ENCODE measurements at regions not wholly inside any gene's neighbourhood (a gene's known extent, or its start where the extent isn't known, plus 50 kb on each side); places are given as distances from the start of the nearest gene placed in this dataset.
"Not testable (repeated sequence)": the region's sequence is repeated elsewhere in the genome, so short reads cannot be mapped to it uniquely, and the experiment has no call there.

DNA sequence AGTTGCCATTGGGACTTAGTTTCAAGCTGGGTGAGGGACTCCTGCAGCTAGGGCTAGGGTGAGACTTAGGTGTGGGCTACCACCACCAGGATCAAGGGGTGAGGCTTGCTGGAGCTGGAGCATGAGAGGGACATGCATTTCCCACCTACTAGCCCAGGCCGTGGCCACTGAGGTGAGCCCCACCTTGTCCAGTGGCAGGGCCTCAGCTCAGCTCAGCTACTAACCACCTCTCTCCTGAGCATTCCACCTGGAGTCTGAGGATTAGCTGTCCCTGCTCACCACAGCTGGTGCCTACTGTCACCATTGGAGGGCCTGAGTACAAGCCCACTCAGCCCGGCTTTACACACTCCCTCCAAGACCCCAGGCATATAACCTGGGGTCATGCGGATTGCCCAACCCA is 62.6 kb upstream of the MAGEH1 start:
- no peak overlapping the region for H3K4me2 ChIP-seq (ENCODE audit: insufficient read depth, low read length)
- POLR2A ChIA-PET = no interaction called here
- H4K20me1 ChIP-seq (replicated peaks; ENCODE audit: control insufficient read depth, extremely low read depth, insufficient read depth, low read length) = no peaks in the 10 kb centered on the region
- H3K9me3 ChIP-seq (replicated peaks; ENCODE audit: control insufficient read depth, insufficient read depth, low read length) = no peaks in the 10 kb centered on the region
- FAIRE-seq = no peak
- intact Hi-C loops (cut with micrococcal nuclease) = no loop called here
- H3K36me3 ChIP-seq (ENCODE audit: control insufficient read depth in 2 of 2, extremely low read depth in 1 of 2, insufficient read depth in 2 of 2, low read length in 2 of 2) = no peaks in the 10 kb centered on the region
- H3K4me1 ChIP-seq (ENCODE audit: control insufficient read depth, extremely low read depth, insufficient read depth, low read length) = no peaks in the 10 kb centered on the region
- no peak overlapping the region for H3K9ac ChIP-seq (replicated peaks; ENCODE audit: extremely low read depth, insufficient read depth, low read length)
- dilution Hi-C loops (cut with MboI; ENCODE audit: extremely low pct_ligation_motif_present, low sequenced_read_pairs) = no loop called here
- H3K79me2 ChIP-seq (ENCODE audit: control insufficient read depth, insufficient read depth, low read length) = no peaks in the 10 kb centered on the region
- no TSS peak for BruUV-seq (replicated peaks)
- DNase-seq (ENCODE audit: low read depth, low spot score) = no peak
- TF ChIP-seq POLR2AphosphoS5 (IDR thresholded peaks at IDR 0.05; ENCODE audit: insufficient read depth, low read depth, low read length) (no peak), MYC (IDR thresholded peaks at IDR 0.05; ENCODE audit: low read depth, low read length) (no peak), JUN (IDR thresholded peaks at IDR 0.05; ENCODE audit: borderline replicate concordance, insufficient read depth, insufficient read length, low read depth) (no peak), EZH2 (IDR thresholded peaks at IDR 0.05; ENCODE audit: borderline replicate concordance, low read depth, low read length, severe bottlenecking) (no peak), GATA2 (IDR thresholded peaks at IDR 0.05; ENCODE audit: insufficient read depth, insufficient read length, low read depth, low read length) (no peak), POLR2A (IDR thresholded peaks at IDR 0.05; ENCODE audit: low read depth, low read length) (no peak), FOS (IDR thresholded peaks at IDR 0.05; ENCODE audit: borderline replicate concordance, insufficient read depth, low read length) (no peak)
- TF ChIP-seq, protein P1, sequence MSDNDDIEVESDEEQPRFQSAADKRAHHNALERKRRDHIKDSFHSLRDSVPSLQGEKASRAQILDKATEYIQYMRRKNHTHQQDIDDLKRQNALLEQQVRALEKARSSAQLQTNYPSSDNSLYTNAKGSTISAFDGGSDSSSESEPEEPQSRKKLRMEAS (IDR thresholded peaks at IDR 0.05; ENCODE audit: insufficient read depth, insufficient read length) = no peak
- TF ChIP-seq, protein P2, sequence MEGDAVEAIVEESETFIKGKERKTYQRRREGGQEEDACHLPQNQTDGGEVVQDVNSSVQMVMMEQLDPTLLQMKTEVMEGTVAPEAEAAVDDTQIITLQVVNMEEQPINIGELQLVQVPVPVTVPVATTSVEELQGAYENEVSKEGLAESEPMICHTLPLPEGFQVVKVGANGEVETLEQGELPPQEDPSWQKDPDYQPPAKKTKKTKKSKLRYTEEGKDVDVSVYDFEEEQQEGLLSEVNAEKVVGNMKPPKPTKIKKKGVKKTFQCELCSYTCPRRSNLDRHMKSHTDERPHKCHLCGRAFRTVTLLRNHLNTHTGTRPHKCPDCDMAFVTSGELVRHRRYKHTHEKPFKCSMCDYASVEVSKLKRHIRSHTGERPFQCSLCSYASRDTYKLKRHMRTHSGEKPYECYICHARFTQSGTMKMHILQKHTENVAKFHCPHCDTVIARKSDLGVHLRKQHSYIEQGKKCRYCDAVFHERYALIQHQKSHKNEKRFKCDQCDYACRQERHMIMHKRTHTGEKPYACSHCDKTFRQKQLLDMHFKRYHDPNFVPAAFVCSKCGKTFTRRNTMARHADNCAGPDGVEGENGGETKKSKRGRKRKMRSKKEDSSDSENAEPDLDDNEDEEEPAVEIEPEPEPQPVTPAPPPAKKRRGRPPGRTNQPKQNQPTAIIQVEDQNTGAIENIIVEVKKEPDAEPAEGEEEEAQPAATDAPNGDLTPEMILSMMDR (IDR thresholded peaks at IDR 0.05; ENCODE audit: extremely low read depth in 1 of 2, insufficient read depth in 1 of 2, low read depth in 1 of 2, low read length in 2 of 2) = no peak
- H2AFZ ChIP-seq (ENCODE audit: low read depth, low read length) = no peak overlapping the region
- H3K4me3 ChIP-seq (replicated peaks in 1 of 3; ENCODE audit: insufficient read depth in 1 of 3, low read depth in 1 of 3, low read length in 3 of 3) = no peak overlapping the region
- CTCF ChIA-PET = no interaction called here
- no peaks in the 10 kb centered on the region for H3K9me1 ChIP-seq (replicated peaks; ENCODE audit: control insufficient read depth, extremely low read depth, insufficient read depth, low read length)
- no peak overlapping the region for H3K27ac ChIP-seq (ENCODE audit: insufficient read depth, low read depth, low read length)
- no peaks in the 10 kb centered on the region for H3K27me3 ChIP-seq (ENCODE audit: control insufficient read depth in 2 of 2, insufficient read depth in 2 of 2, low read length in 2 of 2)

DNA sequence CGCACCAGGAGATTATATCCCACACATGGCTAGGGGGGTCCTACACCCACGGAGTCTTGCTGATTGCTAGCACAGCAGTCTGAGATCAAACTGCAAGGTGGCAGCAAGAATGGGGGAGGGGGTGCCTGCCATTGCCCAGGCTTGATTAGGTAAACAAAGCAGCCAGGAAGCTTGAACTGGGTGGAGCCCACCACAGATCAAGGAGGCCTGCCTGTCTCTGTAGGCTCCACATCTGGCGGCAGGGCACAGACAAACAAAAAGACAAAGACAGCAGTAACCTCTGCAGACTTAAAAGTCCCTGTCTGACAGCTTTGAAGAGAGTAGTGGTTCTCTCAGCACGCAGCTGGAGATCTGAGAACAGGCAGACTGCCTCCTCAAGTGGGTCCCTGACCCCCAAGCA is 55.1 kb upstream of the MAGEH1 start:
- H3K9me1 ChIP-seq (replicated peaks; ENCODE audit: control insufficient read depth, extremely low read depth, insufficient read depth, low read length); POLR2A ChIA-PET; H2AFZ ChIP-seq (ENCODE audit: low read depth, low read length); H3K27ac ChIP-seq (ENCODE audit: insufficient read depth, low read depth, low read length); dilution Hi-C loops (cut with MboI; ENCODE audit: extremely low pct_ligation_motif_present, low sequenced_read_pairs); intact Hi-C loops (cut with micrococcal nuclease); H3K36me3 ChIP-seq (ENCODE audit: control insufficient read depth in 2 of 2, extremely low read depth in 1 of 2, insufficient read depth in 2 of 2, low read length in 2 of 2); H3K79me2 ChIP-seq (ENCODE audit: control insufficient read depth, insufficient read depth, low read length); H3K9me3 ChIP-seq (replicated peaks; ENCODE audit: control insufficient read depth, insufficient read depth, low read length); BruUV-seq (replicated peaks); H3K4me1 ChIP-seq (ENCODE audit: control insufficient read depth, extremely low read depth, insufficient read depth, low read length); H3K27me3 ChIP-seq (ENCODE audit: control insufficient read depth in 2 of 2, insufficient read depth in 2 of 2, low read length in 2 of 2); H4K20me1 ChIP-seq (replicated peaks; ENCODE audit: control insufficient read depth, extremely low read depth, insufficient read depth, low read length); H3K9ac ChIP-seq (replicated peaks; ENCODE audit: extremely low read depth, insufficient read depth, low read length); H3K4me3 ChIP-seq (replicated peaks in 1 of 3; ENCODE audit: insufficient read depth in 1 of 3, low read depth in 1 of 3, low read length in 3 of 3); CTCF ChIA-PET; DNase-seq (ENCODE audit: low read depth, low spot score); H3K4me2 ChIP-seq (ENCODE audit: insufficient read depth, low read length): not testable (repeated sequence)
- peak; percentile 63 for FAIRE-seq
